ENCODE measurements at regions not wholly inside any gene's neighbourhood (a gene's known extent, or its start where the extent isn't known, plus 50 kb on each side); places are given as distances from the start of the nearest gene placed in this dataset.

DNA sequence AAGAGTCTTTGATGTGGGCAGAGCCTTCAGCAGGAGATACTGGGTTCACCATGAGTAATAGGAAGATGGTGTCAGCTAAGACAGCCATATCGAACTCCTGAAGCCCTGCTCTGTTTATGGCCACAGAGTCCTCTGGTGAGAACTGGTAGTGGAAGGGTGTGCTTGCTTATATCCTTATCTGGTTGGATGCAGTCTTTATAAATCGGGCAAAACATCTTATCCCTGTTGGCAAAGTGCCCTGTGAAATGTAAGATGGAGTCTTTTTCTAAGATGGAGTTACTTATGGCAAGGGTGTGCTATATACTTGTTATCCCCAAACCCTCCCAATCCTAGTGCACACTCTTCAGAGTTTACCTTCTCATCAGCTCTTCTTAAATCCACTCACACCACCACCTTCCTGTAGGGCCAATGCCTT lies 190.8 kb upstream of the PARD3B start:
- H3K27ac ChIP-seq (replicated peaks in 1 of 4), result no peak overlapping the region
- H3K9me3 ChIP-seq, result no peaks in the 10 kb centered on the region
- intact Hi-C loops (cut with DNase I), result no loop called here
- TF ChIP-seq EP300 (IDR thresholded peaks at IDR 0.05) (no peak), POLR2A (IDR thresholded peaks at IDR 0.05; ENCODE audit: low read depth) (no peak), POLR2AphosphoS5 (IDR thresholded peaks at IDR 0.05) (no peak)
- TF ChIP-seq, protein P1, sequence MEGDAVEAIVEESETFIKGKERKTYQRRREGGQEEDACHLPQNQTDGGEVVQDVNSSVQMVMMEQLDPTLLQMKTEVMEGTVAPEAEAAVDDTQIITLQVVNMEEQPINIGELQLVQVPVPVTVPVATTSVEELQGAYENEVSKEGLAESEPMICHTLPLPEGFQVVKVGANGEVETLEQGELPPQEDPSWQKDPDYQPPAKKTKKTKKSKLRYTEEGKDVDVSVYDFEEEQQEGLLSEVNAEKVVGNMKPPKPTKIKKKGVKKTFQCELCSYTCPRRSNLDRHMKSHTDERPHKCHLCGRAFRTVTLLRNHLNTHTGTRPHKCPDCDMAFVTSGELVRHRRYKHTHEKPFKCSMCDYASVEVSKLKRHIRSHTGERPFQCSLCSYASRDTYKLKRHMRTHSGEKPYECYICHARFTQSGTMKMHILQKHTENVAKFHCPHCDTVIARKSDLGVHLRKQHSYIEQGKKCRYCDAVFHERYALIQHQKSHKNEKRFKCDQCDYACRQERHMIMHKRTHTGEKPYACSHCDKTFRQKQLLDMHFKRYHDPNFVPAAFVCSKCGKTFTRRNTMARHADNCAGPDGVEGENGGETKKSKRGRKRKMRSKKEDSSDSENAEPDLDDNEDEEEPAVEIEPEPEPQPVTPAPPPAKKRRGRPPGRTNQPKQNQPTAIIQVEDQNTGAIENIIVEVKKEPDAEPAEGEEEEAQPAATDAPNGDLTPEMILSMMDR (IDR thresholded peaks at IDR 0.05), result no peak
- no peaks in the 10 kb centered on the region for H3K4me1 ChIP-seq
- no peak overlapping the region for H3K4me3 ChIP-seq
- no peak for DNase-seq (ENCODE audit: extremely low spot score)
- H3K27me3 ChIP-seq, result no peaks in the 10 kb centered on the region
- 100% methylated on average over 2 of the region's 2 CpGs for WGBS
- H3K36me3 ChIP-seq, result no peaks in the 10 kb centered on the region

DNA sequence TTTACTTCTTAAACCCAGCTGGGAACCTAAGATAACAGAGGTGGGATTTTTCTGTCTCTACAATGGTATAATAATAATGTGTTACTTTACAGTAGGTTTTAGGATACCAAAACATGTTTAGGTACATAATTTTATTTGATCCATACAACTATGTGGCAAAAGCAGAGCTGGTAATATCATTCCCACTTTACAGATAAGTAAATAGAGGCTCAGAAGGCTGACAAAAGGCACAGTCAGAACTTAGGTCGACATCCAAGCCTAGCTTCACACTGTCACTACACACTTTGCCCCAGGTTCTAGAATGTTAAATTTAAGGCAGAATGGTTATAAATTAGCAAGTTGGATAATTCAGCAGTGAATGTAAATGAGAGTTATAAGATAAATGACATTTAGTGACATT lies 189.6 kb upstream of the PARD3B start:
- intact Hi-C loops (cut with DNase I), result no loop called here
- 82% methylated on average over 1 of the region's 1 CpG for WGBS
- Histone ChIP-seq H3K27me3 (no peaks in the 10 kb centered on the region), H3K4me3 (no peak overlapping the region), H3K27ac (replicated peaks in 1 of 4) (no peak overlapping the region), H3K36me3 (no peaks in the 10 kb centered on the region), H3K9me3 (no peaks in the 10 kb centered on the region), H3K4me1 (no peaks in the 10 kb centered on the region)
- TF ChIP-seq POLR2A (IDR thresholded peaks at IDR 0.05; ENCODE audit: low read depth) (no peak), POLR2AphosphoS5 (IDR thresholded peaks at IDR 0.05) (no peak), EP300 (IDR thresholded peaks at IDR 0.05) (no peak)
- TF ChIP-seq, protein P1 (IDR thresholded peaks at IDR 0.05), result no peak
- DNase-seq (ENCODE audit: extremely low spot score), result no peak

DNA sequence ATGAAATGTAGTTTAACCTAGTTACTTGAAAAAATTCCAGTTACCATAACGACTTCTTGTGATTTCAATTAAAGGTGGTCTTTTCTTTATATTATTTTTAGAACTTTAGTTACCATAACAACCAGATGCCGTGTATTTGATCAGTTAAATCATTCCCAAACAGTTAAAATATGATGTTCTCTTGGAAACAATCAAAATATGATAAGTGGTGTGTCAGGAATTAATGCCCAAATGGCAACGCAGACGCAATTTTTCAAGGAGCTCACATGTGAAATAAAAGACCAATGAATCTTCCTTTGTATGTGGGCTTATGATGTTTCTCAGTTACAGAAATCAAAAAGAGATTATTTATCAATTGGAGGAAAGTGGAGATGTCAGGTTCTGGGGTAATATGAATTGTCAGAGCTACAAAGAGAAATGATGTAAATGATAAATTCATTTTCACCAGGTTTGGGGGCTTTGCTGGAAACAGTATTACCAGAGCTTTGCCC lies 189.1 kb upstream of the PARD3B start:
- Histone ChIP-seq H3K27ac (replicated peaks in 1 of 4) (no peak overlapping the region), H3K36me3 (no peaks in the 10 kb centered on the region), H3K27me3 (no peaks in the 10 kb centered on the region), H3K4me1 (no peaks in the 10 kb centered on the region), H3K9me3 (no peaks in the 10 kb centered on the region), H3K4me3 (no peak overlapping the region)
- TF ChIP-seq POLR2AphosphoS5 (IDR thresholded peaks at IDR 0.05), result no peak
- TF ChIP-seq, protein P1 (IDR thresholded peaks at IDR 0.05), result no peak
- TF ChIP-seq EP300 (IDR thresholded peaks at IDR 0.05), result no peak
- no peak for TF ChIP-seq POLR2A (IDR thresholded peaks at IDR 0.05; ENCODE audit: low read depth)
- intact Hi-C loops (cut with DNase I), result no loop called here
- 61% methylated on average over 4 of the region's 4 CpGs for WGBS
- DNase-seq (ENCODE audit: extremely low spot score), result no peak

DNA sequence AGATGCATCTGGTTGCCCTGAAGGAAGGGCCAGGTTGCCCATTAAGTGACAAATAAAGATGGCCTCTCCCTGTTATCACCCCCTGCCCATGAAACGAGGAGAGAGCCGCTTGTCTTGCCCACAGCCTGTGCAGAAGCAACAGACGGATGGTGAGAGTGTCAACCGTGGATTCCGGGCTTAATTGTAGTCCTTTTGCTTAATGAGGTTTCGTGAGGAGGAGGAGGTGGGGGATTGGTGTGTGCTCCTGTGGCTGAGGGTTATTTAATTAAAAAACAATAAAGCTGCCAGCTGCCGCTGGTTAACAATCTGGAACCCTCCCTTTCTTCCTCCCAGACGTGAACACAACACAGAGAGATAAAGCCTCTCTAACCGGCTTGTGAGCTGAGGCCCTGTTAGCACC lies 188.0 kb upstream of the PARD3B start:
- TF ChIP-seq EP300 (IDR thresholded peaks at IDR 0.05) (no peak), POLR2AphosphoS5 (IDR thresholded peaks at IDR 0.05) (no peak), POLR2A (IDR thresholded peaks at IDR 0.05; ENCODE audit: low read depth) (no peak)
- TF ChIP-seq, protein P1 (IDR thresholded peaks at IDR 0.05), result no peak
- Histone ChIP-seq H3K9me3 (no peaks in the 10 kb centered on the region), H3K27ac (replicated peaks in 1 of 4) (no peak overlapping the region), H3K27me3 (no peaks in the 10 kb centered on the region), H3K4me1 (peaks cover 0 to under 1% (median 0%) of the 10 kb centered on the region in 4 donors), H3K4me3 (no peak overlapping the region), H3K36me3 (no peaks in the 10 kb centered on the region)
- intact Hi-C loops (cut with DNase I), result no loop called here
- DNase-seq (ENCODE audit: extremely low spot score), result no peak
- 90% methylated on average over 9 of the region's 9 CpGs for WGBS

DNA sequence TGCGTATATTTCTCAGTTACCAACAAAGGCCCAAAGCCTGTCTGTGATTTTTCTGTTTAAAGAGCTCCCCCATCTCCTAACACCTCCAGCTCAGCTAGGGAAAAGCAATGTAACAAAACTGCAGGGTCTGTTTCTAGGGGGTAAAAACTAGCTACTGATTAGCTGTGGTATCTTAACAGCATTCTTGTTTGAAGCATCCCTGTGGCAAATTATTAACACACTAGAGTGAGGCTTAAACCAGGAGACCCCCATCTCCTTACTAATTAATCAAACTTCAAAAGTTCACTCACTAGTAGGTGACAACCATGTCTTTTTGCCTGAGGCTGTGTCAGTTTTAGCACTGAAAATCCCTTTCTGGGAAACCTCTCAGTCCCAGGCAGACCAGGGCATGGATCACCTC lies 186.2 kb upstream of the PARD3B start:
- no peak for TF ChIP-seq POLR2AphosphoS5 (IDR thresholded peaks at IDR 0.05)
- TF ChIP-seq EP300 (IDR thresholded peaks at IDR 0.05), result no peak
- no peak for TF ChIP-seq POLR2A (IDR thresholded peaks at IDR 0.05; ENCODE audit: low read depth)
- TF ChIP-seq, protein P1 (IDR thresholded peaks at IDR 0.05), result no peak
- H3K36me3 ChIP-seq, result no peaks in the 10 kb centered on the region
- intact Hi-C loops (cut with DNase I), result no loop called here
- peaks cover 0 to 9% (median 2%) of the 10 kb centered on the region in 4 donors for H3K4me1 ChIP-seq
- H3K27me3 ChIP-seq, result no peaks in the 10 kb centered on the region
- DNase-seq (ENCODE audit: extremely low spot score), result no peak
- no peak overlapping the region for H3K27ac ChIP-seq (replicated peaks in 1 of 4)
- H3K9me3 ChIP-seq, result no peaks in the 10 kb centered on the region
- no peak overlapping the region for H3K4me3 ChIP-seq
- WGBS, result 100% methylated on average over 1 of the region's 1 CpG

All from esophagus muscularis mucosa (tissue), 4 donors.